DMS153 (cell line): ENCODE measurements at regions not wholly inside any gene's neighbourhood (a gene's known extent, or its start where the extent isn't known, plus 50 kb on each side); places are given as distances from the start of the nearest gene placed in this dataset.

ENCODE experiments used
- DNase-seq: peaks from one replicate; lab custom pipeline; 2025; lab: John Stamatoyannopoulos, UW

DNA sequence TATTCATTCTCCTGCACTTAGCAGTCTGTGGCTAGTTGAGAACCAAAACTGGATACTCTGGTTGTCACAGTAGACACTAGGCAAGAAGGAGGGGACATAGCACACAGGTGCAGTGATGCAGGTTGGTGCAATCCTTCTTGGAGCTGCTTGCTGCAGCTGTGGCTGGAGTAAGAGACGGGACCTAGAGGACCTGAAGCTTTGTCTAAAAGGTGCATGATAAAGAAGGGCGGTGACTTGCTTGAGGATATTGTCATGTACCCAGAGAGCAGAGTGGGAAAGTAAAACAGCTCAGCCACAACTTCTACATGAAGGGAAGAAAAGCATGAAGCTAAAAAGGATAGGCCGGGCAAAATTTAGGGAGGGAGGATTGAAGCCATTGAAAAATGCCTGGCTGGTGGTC is 304.1 kb upstream of the KIRREL3 start:
- DNase-seq: no peak

GRCh38 chr11:127288926-127289325 is 288.4 kb upstream of the KIRREL3 start:
- no peak for DNase-seq

- DNase-seq: no peak
Measured at GRCh38 chr11:127281534-127281933, 281.0 kb upstream of the KIRREL3 start.

- DNase-seq: no peak
Measured at GRCh38 chr11:127275774-127276173, 275.2 kb upstream of the KIRREL3 start.

- DNase-seq: peak; percentile 9
Measured at GRCh38 chr11:127274328-127274676, 273.7 kb upstream of the KIRREL3 start.

GRCh38 chr11:127273593-127274327 is 273.2 kb upstream of the KIRREL3 start:
- no peak for DNase-seq

GRCh38 chr11:127270851-127271250 is 270.3 kb upstream of the KIRREL3 start:
- no peak for DNase-seq

DNA sequence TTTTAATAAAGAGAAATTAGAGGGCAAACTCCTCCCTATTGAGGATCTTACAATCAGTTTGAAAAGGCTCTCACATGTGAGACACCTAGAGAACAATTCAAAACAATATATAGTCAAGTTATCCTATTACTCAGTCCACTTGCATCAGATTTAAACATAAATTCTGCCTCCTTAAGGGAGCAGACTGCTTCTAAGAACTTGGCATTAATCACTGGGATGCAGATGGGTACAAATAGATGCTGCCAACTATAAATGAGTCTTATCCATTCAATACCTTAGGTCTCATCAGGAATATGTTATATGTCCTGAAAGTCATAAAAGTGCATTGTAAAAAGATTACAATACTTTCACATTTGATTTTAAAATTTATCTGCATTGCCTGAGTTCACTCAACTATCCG is 269.3 kb upstream of the KIRREL3 start:
- no peak for DNase-seq

GRCh38 chr11:127268932-127269331 is 268.4 kb upstream of the KIRREL3 start:
- no peak for DNase-seq

GRCh38 chr11:127268521-127268920 is 268.0 kb upstream of the KIRREL3 start:
- DNase-seq: no peak

DNA sequence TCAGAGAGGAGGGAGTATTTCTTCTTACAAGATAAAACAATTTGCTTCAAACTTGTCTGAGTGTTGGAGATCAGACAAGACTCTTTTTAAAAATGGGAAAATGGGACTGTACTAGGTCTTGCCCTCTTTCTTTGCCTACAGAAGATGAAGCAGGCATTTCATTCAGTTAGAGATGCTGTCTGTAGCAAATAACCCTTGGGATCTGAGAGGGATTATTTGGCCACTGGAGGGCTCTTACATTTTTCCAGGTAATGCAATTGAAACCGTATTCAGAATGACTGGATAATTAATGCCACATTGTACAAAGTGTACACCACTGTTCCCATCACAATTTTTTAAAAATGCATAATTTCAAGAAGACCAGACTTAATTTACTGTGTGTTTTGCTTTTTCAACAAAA is 258.5 kb upstream of the KIRREL3 start:
- DNase-seq: no peak

DNA sequence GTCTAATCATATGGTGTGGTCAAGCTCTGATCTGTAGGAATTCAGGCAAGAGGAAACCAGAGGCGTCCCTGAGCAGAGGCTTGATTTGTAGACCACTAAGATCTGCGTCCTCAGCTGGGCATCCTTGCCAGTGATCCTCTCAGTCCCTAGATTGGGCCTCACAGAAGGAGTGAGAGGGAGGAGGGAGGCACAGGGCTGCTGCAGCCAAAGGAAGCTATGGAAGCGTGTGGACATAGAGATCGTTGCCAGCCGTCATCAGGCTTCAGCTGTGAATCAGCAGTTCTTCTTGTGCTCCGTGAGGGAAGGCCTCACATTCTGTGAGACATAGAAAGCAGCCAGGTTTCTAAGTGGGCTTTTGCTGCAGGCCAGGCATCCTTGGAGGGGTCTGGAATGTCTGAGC is 254.6 kb upstream of the KIRREL3 start:
- DNase-seq: no peak

DNA sequence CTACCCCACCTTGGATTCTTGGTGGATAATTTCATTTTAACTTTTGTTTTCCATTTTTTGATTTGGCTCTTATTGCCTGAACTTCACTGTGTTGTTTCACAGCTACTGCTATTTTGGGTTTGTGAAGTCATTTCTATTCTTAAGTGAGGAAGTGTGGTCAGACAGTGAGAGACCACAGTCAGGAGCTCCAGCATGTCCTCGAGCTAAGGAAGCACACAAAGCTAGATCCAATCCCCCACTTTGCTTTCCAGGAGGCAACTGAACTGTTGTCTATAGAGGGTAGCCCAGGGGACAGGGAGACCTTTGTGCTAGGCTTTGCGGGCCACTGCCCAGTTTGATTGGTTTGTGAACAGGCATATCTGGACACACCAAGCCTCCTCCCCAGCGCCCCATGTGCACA is 251.8 kb upstream of the KIRREL3 start:
- DNase-seq: no peak

DNA sequence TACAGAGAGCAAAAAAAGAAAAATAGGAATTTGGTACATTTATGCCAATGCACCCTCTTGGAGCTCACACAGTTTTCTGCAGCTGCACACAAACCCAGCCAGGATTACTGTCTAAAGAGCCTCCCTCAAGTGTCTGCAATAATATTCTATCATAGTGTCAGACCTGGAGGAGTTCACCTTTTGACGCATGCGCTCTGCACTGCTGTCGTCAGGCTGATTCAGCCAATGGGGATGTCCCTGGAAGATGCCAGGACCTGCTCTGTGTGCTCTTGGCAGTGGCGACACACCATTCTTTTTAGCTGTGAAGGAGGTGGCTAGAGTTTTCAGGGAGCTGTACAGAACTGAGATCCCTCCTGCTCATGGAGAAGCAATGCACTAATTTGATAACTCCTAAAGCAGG is 249.0 kb upstream of the KIRREL3 start:
- no peak for DNase-seq

DNA sequence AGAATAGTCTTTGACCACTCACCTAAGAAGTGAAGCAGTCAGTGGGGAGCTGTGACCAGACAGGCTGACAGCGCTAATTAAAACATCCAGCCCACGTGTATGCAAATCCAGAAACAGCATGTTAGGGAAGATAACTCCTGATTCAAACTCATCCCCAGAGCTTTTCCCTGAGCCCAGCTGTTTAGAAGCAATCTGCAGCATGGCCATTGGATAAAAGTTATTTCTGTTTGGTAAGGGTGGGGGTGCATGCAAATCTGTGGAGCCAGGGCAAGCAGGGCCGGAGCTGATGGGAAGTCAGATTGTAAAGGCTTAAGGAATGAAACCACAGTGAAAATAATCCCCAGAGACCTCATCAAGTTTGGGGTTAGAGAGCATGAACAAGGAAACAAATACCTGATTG is 247.9 kb upstream of the KIRREL3 start:
- DNase-seq: no peak

GRCh38 chr11:127247261-127247851 is 246.8 kb upstream of the KIRREL3 start:
- peak; percentile 15 for DNase-seq

DNA sequence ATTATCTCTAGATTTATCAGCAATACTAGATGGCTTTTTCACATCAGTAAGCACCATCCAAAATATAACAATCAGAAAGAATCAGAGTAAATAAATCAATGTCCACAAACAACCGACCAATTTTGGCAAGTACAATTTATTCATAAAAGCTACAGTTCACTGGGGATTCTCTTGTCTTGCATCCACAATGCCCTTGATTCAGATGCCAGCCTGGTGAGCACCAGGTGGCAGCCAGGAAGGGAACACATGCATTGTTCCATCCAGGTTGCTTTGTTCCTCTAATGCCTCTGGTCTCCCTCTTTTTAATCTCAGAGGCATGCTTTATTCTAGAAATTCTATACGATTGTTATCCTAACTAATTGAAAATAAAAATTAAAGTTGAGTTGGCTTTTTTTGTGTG is 242.1 kb upstream of the KIRREL3 start:
- peak; percentile 52 for DNase-seq

DNA sequence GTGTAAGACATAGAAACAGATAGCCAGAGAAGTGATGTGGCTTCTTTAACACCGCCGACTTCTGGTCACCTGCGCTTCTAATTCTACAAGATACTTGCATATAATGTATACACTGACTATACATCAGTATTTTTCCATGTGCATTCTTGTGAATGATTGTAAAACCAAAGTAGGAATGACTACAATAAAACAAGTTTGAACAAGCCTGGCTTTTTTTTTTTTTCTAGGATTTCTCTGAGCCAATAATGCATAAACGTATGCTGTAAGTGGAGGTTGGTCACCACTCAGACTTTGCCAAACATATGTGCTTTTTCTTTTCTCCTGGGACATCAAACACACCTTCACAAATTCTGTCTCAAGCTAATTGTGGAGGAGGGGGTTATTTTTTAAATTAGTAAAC is 237.8 kb upstream of the KIRREL3 start:
- no peak for DNase-seq

DNA sequence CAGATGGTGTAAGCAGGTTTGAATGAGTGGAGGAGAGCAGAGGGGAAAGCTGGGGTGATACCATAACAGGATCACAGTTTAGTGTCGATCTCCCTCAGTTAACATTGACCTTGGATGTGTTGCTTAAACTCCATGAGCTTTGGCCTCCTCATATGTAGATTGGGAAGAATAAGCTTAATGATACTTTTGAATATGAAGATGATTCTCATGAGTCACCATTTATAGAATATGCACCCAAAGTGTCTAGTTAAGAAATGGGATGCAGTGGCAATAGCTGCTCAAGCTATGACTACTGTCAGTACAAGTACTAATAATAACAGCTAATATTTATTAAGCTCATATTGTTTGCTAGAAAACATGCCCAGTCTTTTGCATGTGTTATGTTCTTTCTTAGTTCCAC is 236.2 kb upstream of the KIRREL3 start:
- DNase-seq: no peak

DNA sequence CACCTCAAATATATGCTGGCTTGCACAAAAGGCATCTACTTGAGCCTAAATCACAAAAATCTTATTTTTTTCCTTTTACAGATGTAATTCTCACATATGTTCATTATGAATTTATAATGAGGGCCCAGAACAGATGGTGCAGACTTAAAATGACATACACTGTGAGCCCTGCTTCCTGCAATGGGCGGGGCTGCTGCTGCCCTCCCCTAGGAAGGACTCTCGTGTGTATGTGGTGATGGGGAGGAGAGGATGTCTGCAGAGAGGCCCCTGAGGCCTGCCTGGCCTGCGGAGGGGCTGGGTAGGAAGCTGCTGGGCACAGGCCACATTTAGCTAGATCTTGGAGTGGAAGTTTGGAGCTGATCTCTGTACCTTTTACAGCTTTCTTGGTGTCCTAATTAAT is 233.4 kb upstream of the KIRREL3 start:
- DNase-seq: peak; percentile 27

GRCh38 chr11:127230392-127230791 is 229.8 kb upstream of the KIRREL3 start:
- DNase-seq: no peak

GRCh38 chr11:127226949-127227348 is 226.4 kb upstream of the KIRREL3 start:
- no peak for DNase-seq

DNA sequence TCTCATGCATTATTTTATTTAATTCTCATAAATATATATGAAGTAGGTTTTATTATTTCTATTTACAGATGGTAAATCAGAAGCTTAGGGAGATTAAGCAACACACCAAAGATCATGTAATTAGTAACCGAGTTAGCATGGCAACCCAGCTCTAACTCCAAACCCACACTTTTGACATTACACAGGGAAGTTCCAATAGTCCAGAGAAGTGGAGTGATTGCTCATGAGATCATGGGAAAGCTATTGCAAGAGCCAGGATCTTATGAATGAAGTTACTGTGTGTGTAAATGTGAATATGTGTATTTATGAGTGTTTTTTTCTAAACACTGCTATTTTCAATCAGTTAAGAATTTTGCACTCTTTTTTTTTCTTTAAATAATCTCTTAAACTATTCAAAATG is 225.8 kb upstream of the KIRREL3 start:
- no peak for DNase-seq

DNA sequence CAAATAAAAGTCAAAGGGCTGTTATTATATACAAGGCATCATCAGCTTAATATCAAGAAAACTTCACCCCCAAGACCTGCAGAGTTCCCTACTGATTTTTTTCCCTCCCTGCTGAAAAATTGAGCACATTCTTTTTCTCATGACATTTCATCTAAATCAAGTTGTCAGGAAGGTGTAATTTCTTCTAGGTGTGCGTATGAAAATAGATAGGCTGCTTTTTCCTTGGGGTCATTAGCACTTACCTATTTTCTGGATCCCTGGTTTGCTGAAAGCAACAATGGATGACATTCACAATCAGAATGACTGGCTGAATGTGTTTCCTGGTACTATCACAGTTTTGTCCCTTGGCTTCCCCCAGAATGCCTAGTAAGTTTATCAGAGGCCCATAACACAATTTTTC is 225.0 kb upstream of the KIRREL3 start:
- no peak for DNase-seq
